GM12873 (cell line): ENCODE measurements at regions not wholly inside any gene's neighbourhood (a gene's known extent, or its start where the extent isn't known, plus 50 kb on each side); places are given as distances from the start of the nearest gene placed in this dataset.

Source experiments
- CTCF ChIP-seq: IDR thresholded peaks from 2 replicates; pipeline ENCODE4 v1.5.1; 2012; ENCODE audit warnings: low read depth, mild to moderate bottlenecking, moderate library complexity, low read length, control low read depth; ENCODE audit not compliant: insufficient read depth; ENCODE audit errors: missing control alignments

DNA sequence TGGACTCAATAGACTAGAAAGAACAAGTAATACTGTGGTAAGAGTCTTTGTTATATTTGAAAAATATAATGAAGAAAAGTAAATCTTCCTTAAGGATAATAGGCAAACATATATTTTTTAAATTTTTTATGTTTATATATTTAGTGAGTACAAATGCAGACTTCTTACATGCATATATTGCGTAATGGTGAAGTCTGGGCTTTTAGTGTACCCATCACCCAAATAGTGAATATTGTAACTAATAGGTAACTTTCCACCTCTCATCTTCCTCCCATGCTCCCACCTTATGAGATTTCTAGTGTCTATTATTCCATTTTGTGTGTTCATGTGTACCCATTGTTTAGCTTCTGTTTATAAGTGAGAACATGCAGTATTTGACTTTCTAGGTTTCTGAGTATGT is 711.2 kb upstream of the NDST4 start:
- TF ChIP-seq CTCF: no peak

DNA sequence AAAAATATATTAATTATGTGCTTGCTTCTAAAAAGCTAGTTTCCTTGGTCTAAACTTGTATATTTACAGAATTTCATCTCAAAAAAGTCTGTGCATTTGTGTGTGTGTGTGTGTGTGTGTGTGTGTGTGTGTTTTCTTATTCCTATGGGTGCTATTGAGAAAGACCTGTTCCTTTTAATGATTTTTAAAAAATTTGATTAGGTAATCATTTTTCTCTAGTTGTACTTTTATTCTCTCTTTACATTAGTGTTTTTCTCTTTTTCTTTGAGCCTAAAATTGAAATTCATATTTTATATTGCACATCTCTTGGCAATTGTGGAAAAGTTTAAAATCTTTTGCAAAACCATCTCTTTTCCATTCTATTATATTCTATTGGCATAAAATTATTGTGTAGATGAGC is 690.4 kb upstream of the NDST4 start:
- no peak for TF ChIP-seq CTCF

GRCh38 chr4:115790812-115791211 is 677.4 kb upstream of the NDST4 start:
- no peak for TF ChIP-seq CTCF

GRCh38 chr4:115781528-115782146 is 668.2 kb upstream of the NDST4 start:
- TF ChIP-seq CTCF: no peak

- no peak for TF ChIP-seq CTCF
Observed at GRCh38 chr4:115780835-115781234, 667.4 kb upstream of the NDST4 start.

- no peak for TF ChIP-seq CTCF
Observed at GRCh38 chr4:115780268-115780667, 666.8 kb upstream of the NDST4 start.

GRCh38 chr4:115770046-115770543 is 656.7 kb upstream of the NDST4 start:
- TF ChIP-seq CTCF: no peak

GRCh38 chr4:115769396-115769795 is 656.0 kb upstream of the NDST4 start:
- TF ChIP-seq CTCF: no peak
